Esophagus squamous epithelium (tissue), 4 donors: ENCODE measurements at regions not wholly inside any gene's neighbourhood (a gene's known extent, or its start where the extent isn't known, plus 50 kb on each side); places are given as distances from the start of the nearest gene placed in this dataset.

Experiments used
- POLR2A ChIP-seq, 4 donors: fragments of 450-650 bp; IDR thresholded peaks; one replicate each; pipeline ENCODE4 v1.6.1; 2017; ENCODE audit warnings: antibody characterized with exemption in 4 of 4, mild to moderate bottlenecking in 4 of 4, moderate library complexity in 3 of 4
- TF ChIP-seq, protein P1 (sequence below), 6 experiments: fragments of 450-650 bp in 4 of 6; fragments of 200-600 bp in 2 of 6; sonication (generic) in 2 of 6; IDR thresholded peaks; one replicate each; pipeline ENCODE4 v1.5.1; 2016 to 2019; ENCODE audit warnings: antibody characterized with exemption in 6 of 6, mild to moderate bottlenecking in 4 of 6, moderate library complexity in 4 of 6

DNA sequence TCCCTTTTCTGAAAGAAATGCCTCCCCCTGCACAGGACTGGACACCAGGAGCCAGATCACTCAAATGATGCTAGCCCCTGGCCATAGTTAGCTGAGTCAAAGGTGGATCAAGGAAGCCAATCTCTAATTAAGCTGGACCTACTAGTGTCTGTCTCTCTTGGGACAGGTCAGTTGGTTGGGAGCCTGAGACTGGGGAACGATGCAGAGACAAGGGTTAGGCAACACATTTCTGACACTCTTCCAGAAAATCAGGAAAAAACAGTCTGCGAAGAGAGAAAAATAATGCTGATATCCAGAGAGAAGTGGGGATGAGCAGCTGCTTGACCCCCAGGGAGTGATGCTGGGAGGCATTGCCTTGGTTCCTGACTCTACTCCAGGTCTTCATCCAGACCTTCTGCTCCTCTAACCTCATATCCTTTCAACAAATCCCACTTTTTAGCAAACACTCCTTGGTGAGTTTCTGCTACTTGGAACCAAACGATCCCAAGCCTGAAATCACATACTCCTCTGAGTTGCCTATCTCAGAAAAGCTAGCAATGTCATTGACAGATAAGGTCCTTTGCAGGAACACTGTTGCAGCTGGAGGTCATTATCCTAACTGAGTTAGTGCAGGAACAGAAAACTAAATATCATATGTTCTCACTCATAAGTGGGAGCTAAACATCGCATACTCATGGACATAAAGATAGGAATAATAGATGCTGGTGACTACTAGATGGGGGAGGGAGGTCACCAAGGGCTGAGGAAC, 369.7 kb downstream of the COG6 start:
- no peak for TF ChIP-seq POLR2A (IDR thresholded peaks at IDR 0.05)
- TF ChIP-seq, protein P1, sequence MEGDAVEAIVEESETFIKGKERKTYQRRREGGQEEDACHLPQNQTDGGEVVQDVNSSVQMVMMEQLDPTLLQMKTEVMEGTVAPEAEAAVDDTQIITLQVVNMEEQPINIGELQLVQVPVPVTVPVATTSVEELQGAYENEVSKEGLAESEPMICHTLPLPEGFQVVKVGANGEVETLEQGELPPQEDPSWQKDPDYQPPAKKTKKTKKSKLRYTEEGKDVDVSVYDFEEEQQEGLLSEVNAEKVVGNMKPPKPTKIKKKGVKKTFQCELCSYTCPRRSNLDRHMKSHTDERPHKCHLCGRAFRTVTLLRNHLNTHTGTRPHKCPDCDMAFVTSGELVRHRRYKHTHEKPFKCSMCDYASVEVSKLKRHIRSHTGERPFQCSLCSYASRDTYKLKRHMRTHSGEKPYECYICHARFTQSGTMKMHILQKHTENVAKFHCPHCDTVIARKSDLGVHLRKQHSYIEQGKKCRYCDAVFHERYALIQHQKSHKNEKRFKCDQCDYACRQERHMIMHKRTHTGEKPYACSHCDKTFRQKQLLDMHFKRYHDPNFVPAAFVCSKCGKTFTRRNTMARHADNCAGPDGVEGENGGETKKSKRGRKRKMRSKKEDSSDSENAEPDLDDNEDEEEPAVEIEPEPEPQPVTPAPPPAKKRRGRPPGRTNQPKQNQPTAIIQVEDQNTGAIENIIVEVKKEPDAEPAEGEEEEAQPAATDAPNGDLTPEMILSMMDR (IDR thresholded peaks at IDR 0.05), result no peak
